ENCODE measurements at regions not wholly inside any gene's neighbourhood (a gene's known extent, or its start where the extent isn't known, plus 50 kb on each side); places are given as distances from the start of the nearest gene placed in this dataset.

DNA sequence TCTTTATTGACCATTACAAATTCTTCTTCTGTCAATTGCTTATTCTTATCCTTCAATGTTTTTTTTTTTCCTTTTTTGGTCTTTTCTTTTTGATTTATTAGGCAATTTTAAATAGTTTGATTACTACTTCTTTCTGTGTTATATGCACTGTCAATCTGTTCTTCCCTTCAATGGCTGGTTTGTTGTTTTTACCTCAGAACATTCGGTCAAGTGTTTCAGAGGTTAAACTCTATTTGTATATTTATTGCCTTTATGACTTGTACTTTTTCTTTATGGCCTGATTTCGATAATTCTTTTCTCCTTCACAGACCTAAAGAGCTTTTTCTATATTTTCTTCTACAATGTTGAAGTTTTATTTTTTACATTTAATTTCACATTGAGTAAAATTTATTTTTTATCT is 171.5 kb upstream of the AKR1E2 start:
- TF ChIP-seq CTCF (IDR thresholded peaks at IDR 0.05; ENCODE audit: poor library complexity): no peak
- TF ChIP-seq EZH2 (IDR thresholded peaks at IDR 0.05; ENCODE audit: borderline replicate concordance): no peak
- no peak for TF ChIP-seq EZH2phosphoT487 (IDR thresholded peaks at IDR 0.05; ENCODE audit: low read depth, severe bottlenecking, unreplicated experiment)
